ENCODE measurements at regions not wholly inside any gene's neighbourhood (a gene's known extent, or its start where the extent isn't known, plus 50 kb on each side); places are given as distances from the start of the nearest gene placed in this dataset.

GRCh38 chr21:35354078-35354477 lies 305.0 kb upstream of the RUNX1 start:
- TF ChIP-seq CTCF (IDR thresholded peaks at IDR 0.05; ENCODE audit: low read length), result no peak
- TF ChIP-seq EZH2 (optimal IDR thresholded peaks at IDR 0.05; ENCODE audit: low read depth, low read length), result no peak
